Liver (tissue), 8 donors: ENCODE measurements at regions not wholly inside any gene's neighbourhood (a gene's known extent, or its start where the extent isn't known, plus 50 kb on each side); places are given as distances from the start of the nearest gene placed in this dataset.

Source experiments
- DNase-seq: peaks from one replicate; pipeline ENCODE4 v3.0.0-alpha.2; 2017; ENCODE audit warnings: low spot score
- H3K27ac ChIP-seq, 2 donors: one replicate each; pipeline ENCODE4 v1.7.0; 2013; ENCODE audit warnings: inconsistent platforms in 2 of 2, low read length in 2 of 2, control low read depth in 1 of 2, low read depth in 1 of 2, mild to moderate bottlenecking in 1 of 2
- H3K27me3 ChIP-seq, 4 donors: one replicate each; pipeline versions ENCODE4 v1.6.1 to v1.7.0; 2013; ENCODE audit warnings: low read length in 3 of 4, inconsistent platforms in 1 of 4, mild to moderate bottlenecking in 1 of 4, moderate library complexity in 1 of 4; ENCODE audit not compliant: control insufficient read depth in 4 of 4, insufficient read depth in 4 of 4
- H3K36me3 ChIP-seq, 4 donors: one replicate each; pipeline versions ENCODE4 v1.6.1 to v1.7.0; 2013; ENCODE audit warnings: low read length in 3 of 4, mild to moderate bottlenecking in 3 of 4, low read depth in 1 of 4, moderate library complexity in 1 of 4; ENCODE audit not compliant: control insufficient read depth in 4 of 4, insufficient read depth in 3 of 4
- H3K4me1 ChIP-seq, 4 donors: one replicate each; pipeline versions ENCODE4 v1.6.1 to v1.7.0; 2013; ENCODE audit warnings: low read length in 3 of 4, mild to moderate bottlenecking in 3 of 4, moderate library complexity in 1 of 4; ENCODE audit not compliant: control insufficient read depth in 4 of 4, insufficient read depth in 4 of 4
- H3K4me3 ChIP-seq, 3 donors: one replicate each; pipeline versions ENCODE4 v1.6.1 to v1.7.0; 2013; ENCODE audit warnings: low read length in 3 of 3, control low read depth in 1 of 3, low read depth in 1 of 3, mild to moderate bottlenecking in 1 of 3
- H3K9ac ChIP-seq, 2 donors: one replicate each; pipeline ENCODE4 v1.7.0; 2013; ENCODE audit warnings: low read length in 2 of 2, mild to moderate bottlenecking in 2 of 2, moderate library complexity in 2 of 2, control low read depth in 1 of 2, low read depth in 1 of 2
- H3K9me3 ChIP-seq, 4 donors: one replicate each; pipeline versions ENCODE4 v1.6.1 to v1.7.0; 2013; ENCODE audit warnings: low read length in 3 of 4; ENCODE audit not compliant: control insufficient read depth in 4 of 4
- FOXA1 ChIP-seq: IDR thresholded peaks from 2 replicates; pipeline ENCODE4 v1.6.1; 2016; ENCODE audit warnings: antibody characterized with exemption
- FOXA2 ChIP-seq: IDR thresholded peaks from 2 replicates; pipeline ENCODE4 v1.6.1; 2016; ENCODE audit warnings: antibody characterized with exemption
- GABPA ChIP-seq, 2 donors: IDR thresholded peaks in 1 of 2; conservative IDR thresholded peaks in 1 of 2; 2 replicates each; pipeline ENCODE4 v1.6.1; 2016; ENCODE audit warnings: antibody characterized with exemption in 2 of 2, mild to moderate bottlenecking in 1 of 2, moderate library complexity in 1 of 2
- HNF4A ChIP-seq, 2 donors: conservative IDR thresholded peaks; 2 replicates each; pipeline ENCODE4 v1.6.1; 2016; ENCODE audit warnings: antibody characterized with exemption in 2 of 2, mild to moderate bottlenecking in 2 of 2
- HNF4G ChIP-seq: IDR thresholded peaks from 2 replicates; pipeline ENCODE4 v1.6.1; 2016; ENCODE audit warnings: antibody characterized with exemption
- JUND ChIP-seq, 2 donors: IDR thresholded peaks; 2 replicates each; pipeline ENCODE4 v1.6.1; 2016; ENCODE audit warnings: antibody characterized with exemption in 2 of 2
- NR2F2 ChIP-seq: IDR thresholded peaks from 2 replicates; pipeline ENCODE4 v1.6.1; 2016; ENCODE audit warnings: antibody characterized with exemption
- RAD21 ChIP-seq, 2 donors: IDR thresholded peaks; 2 replicates each; pipeline ENCODE4 v1.6.1; 2016; ENCODE audit warnings: antibody characterized with exemption in 2 of 2, mild to moderate bottlenecking in 2 of 2
- RXRA ChIP-seq, 2 donors: IDR thresholded peaks; 2 replicates each; pipeline ENCODE4 v1.6.1; 2017 to 2018; ENCODE audit warnings: antibody characterized with exemption in 2 of 2, mild to moderate bottlenecking in 1 of 2
- TAF1 ChIP-seq: conservative IDR thresholded peaks from 2 replicates; pipeline ENCODE4 v1.6.1; 2016; ENCODE audit warnings: antibody characterized with exemption, mild to moderate bottlenecking
- WGBS: extraction: QIAGEN DNeasy Blood & Tissue Kit; methylation state at CpG from one replicate; pipeline ENCODE4 v1.1.7; 2013; 5-methylcytosine and 5-hydroxymethylcytosine counted together
- TF ChIP-seq, protein P1 (sequence below): IDR thresholded peaks from 2 replicates; pipeline ENCODE4 v1.6.1; 2016; ENCODE audit warnings: antibody characterized with exemption, mild to moderate bottlenecking
- TF ChIP-seq, protein P2 (sequence below): IDR thresholded peaks from 2 replicates; pipeline ENCODE4 v1.6.1; 2016; ENCODE audit warnings: antibody characterized with exemption
- TF ChIP-seq, protein P3 (sequence below): IDR thresholded peaks from 2 replicates; pipeline ENCODE4 v1.6.1; 2016; ENCODE audit warnings: antibody characterized with exemption
- TF ChIP-seq, protein P4 (sequence below): fragments of 150-350 bp; IDR thresholded peaks from 2 replicates; pipeline ENCODE4 v1.5.1; 2017; ENCODE audit warnings: improper control_type of control experiment, low read depth, low read length; ENCODE audit not compliant: missing input control
- donor health status: healthy.
- donor health status: healthy.
- donor health status: healthy.
- donor health status: healthy.
- donor health status: healthy.

DNA sequence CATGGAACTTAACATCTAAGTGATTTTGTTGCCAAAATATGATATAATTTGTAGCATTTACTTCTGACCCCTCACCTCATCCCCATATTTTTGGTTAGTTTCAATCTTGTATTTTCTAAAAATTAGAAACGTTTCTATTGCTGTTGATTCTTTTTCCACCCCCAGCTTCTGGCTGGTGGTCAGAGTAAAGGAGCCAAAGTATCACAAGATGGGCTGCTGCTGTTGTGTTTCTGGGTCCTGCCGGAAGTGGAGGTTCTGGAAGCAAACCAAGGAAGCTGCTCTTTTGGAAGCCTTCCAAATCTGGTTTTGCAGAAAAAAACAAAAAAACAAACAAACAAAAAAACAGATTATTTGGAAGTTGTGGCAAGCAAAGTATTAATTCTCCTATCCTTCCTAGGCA, 221.1 kb upstream of the P2RY1 start:
- WGBS = 59% methylated on average over 2 of the region's 2 CpGs
- Histone ChIP-seq H3K27me3 (no peaks in the 10 kb centered on the region), H3K9ac (no peak overlapping the region), H3K9me3 (no peaks in the 10 kb centered on the region), H3K4me1 (no peaks in the 10 kb centered on the region), H3K27ac (no peak overlapping the region), H3K36me3 (no peaks in the 10 kb centered on the region), H3K4me3 (no peak overlapping the region)
- TF ChIP-seq FOXA2 (no peak), NR2F2 (peak; percentile 17), RXRA (IDR thresholded peaks at IDR 0.05) (no peak)
- TF ChIP-seq, protein P1, sequence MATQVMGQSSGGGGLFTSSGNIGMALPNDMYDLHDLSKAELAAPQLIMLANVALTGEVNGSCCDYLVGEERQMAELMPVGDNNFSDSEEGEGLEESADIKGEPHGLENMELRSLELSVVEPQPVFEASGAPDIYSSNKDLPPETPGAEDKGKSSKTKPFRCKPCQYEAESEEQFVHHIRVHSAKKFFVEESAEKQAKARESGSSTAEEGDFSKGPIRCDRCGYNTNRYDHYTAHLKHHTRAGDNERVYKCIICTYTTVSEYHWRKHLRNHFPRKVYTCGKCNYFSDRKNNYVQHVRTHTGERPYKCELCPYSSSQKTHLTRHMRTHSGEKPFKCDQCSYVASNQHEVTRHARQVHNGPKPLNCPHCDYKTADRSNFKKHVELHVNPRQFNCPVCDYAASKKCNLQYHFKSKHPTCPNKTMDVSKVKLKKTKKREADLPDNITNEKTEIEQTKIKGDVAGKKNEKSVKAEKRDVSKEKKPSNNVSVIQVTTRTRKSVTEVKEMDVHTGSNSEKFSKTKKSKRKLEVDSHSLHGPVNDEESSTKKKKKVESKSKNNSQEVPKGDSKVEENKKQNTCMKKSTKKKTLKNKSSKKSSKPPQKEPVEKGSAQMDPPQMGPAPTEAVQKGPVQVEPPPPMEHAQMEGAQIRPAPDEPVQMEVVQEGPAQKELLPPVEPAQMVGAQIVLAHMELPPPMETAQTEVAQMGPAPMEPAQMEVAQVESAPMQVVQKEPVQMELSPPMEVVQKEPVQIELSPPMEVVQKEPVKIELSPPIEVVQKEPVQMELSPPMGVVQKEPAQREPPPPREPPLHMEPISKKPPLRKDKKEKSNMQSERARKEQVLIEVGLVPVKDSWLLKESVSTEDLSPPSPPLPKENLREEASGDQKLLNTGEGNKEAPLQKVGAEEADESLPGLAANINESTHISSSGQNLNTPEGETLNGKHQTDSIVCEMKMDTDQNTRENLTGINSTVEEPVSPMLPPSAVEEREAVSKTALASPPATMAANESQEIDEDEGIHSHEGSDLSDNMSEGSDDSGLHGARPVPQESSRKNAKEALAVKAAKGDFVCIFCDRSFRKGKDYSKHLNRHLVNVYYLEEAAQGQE = no peak
- TF ChIP-seq, protein P2, sequence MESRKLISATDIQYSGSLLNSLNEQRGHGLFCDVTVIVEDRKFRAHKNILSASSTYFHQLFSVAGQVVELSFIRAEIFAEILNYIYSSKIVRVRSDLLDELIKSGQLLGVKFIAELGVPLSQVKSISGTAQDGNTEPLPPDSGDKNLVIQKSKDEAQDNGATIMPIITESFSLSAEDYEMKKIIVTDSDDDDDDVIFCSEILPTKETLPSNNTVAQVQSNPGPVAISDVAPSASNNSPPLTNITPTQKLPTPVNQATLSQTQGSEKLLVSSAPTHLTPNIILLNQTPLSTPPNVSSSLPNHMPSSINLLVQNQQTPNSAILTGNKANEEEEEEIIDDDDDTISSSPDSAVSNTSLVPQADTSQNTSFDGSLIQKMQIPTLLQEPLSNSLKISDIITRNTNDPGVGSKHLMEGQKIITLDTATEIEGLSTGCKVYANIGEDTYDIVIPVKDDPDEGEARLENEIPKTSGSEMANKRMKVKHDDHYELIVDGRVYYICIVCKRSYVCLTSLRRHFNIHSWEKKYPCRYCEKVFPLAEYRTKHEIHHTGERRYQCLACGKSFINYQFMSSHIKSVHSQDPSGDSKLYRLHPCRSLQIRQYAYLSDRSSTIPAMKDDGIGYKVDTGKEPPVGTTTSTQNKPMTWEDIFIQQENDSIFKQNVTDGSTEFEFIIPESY = no peak
- no peak for DNase-seq

DNA sequence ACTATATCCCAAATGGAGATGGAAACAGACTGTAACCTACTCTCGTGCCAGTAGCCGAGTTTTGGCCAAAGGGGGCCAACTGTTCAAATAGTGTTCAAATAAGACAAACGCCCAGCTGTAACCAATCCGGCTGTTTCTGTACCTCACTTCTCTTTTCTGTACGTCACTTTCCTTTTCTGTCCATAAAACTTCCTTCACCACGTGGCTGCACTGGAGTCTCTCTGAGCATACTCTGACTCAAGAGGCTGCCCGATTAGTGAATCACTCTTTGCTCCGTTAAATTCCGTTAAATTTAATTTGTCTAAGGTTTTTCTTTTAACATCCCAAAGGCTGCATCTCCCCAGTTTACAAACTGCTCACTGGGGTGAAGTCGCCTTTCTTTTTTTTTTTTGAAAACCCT, 219.2 kb upstream of the P2RY1 start:
- H3K36me3 ChIP-seq = no peaks in the 10 kb centered on the region
- H3K9ac ChIP-seq = no peak overlapping the region
- no peaks in the 10 kb centered on the region for H3K27me3 ChIP-seq
- H3K4me3 ChIP-seq = no peak overlapping the region
- 93% methylated on average over 10 of the region's 10 CpGs for WGBS
- H3K9me3 ChIP-seq = no peaks in the 10 kb centered on the region
- DNase-seq = no peak
- TF ChIP-seq NR2F2 = no peak
- no peaks in the 10 kb centered on the region for H3K4me1 ChIP-seq
- no peak overlapping the region for H3K27ac ChIP-seq

DNA sequence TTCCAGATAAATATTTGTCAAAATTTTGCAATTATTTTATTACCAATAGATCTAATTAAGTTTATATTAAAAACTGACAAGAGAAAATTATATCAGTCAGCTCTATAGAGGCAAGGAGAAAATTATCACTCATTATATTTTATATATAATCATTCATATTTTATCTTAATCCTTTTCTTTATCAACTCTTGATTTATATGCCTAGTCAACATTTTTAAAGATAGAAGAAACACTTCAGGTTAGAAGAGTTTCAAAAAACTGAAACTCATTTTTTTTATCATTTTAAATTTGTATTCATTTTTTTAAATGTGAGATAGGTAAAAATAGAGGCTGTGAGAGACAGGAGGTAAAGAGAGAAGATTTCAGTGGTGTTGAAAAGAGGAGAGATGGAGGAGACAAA, 217.3 kb upstream of the P2RY1 start:
- Histone ChIP-seq H3K27ac (no peak overlapping the region), H3K27me3 (no peaks in the 10 kb centered on the region), H3K4me3 (no peak overlapping the region), H3K4me1 (no peaks in the 10 kb centered on the region), H3K9me3 (no peaks in the 10 kb centered on the region), H3K36me3 (no peaks in the 10 kb centered on the region), H3K9ac (no peak overlapping the region)
- no peak for TF ChIP-seq RAD21 (IDR thresholded peaks at IDR 0.05)
- TF ChIP-seq, protein P3, sequence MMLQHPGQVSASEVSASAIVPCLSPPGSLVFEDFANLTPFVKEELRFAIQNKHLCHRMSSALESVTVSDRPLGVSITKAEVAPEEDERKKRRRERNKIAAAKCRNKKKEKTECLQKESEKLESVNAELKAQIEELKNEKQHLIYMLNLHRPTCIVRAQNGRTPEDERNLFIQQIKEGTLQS = no peak
- TF ChIP-seq HNF4A (conservative IDR thresholded peaks at IDR 0.05) = no peak
- TF ChIP-seq FOXA1 = no peak
- TF ChIP-seq, protein P1 = no peak
- no peak for TF ChIP-seq TAF1
- TF ChIP-seq, protein P4, sequence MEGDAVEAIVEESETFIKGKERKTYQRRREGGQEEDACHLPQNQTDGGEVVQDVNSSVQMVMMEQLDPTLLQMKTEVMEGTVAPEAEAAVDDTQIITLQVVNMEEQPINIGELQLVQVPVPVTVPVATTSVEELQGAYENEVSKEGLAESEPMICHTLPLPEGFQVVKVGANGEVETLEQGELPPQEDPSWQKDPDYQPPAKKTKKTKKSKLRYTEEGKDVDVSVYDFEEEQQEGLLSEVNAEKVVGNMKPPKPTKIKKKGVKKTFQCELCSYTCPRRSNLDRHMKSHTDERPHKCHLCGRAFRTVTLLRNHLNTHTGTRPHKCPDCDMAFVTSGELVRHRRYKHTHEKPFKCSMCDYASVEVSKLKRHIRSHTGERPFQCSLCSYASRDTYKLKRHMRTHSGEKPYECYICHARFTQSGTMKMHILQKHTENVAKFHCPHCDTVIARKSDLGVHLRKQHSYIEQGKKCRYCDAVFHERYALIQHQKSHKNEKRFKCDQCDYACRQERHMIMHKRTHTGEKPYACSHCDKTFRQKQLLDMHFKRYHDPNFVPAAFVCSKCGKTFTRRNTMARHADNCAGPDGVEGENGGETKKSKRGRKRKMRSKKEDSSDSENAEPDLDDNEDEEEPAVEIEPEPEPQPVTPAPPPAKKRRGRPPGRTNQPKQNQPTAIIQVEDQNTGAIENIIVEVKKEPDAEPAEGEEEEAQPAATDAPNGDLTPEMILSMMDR = no peak
- TF ChIP-seq GABPA (IDR thresholded peaks at IDR 0.05 in 1 of 2, conservative IDR thresholded peaks at IDR 0.05 in 1 of 2) = no peak
- no peak for TF ChIP-seq FOXA2
- no peak for TF ChIP-seq JUND (IDR thresholded peaks at IDR 0.05)
- no peak for TF ChIP-seq RXRA (IDR thresholded peaks at IDR 0.05)
- no peak for TF ChIP-seq NR2F2
- TF ChIP-seq HNF4G = no peak
- DNase-seq = no peak
